Activated CD4-positive, alpha-beta T cell treated with anti-CD3 and anti-CD28 coated beads, Interleukin-2, amount 50 U/mL, for 1 hour (primary cell): ENCODE measurements at regions not wholly inside any gene's neighbourhood (a gene's known extent, or its start where the extent isn't known, plus 50 kb on each side); places are given as distances from the start of the nearest gene placed in this dataset.
"Not testable (repeated sequence)": the region's sequence is repeated elsewhere in the genome, so short reads cannot be mapped to it uniquely, and the experiment has no call there.

Experiments
- DNase-seq: peaks from one replicate; pipeline ENCODE4 v3.0.0-alpha.2; 2020

DNA sequence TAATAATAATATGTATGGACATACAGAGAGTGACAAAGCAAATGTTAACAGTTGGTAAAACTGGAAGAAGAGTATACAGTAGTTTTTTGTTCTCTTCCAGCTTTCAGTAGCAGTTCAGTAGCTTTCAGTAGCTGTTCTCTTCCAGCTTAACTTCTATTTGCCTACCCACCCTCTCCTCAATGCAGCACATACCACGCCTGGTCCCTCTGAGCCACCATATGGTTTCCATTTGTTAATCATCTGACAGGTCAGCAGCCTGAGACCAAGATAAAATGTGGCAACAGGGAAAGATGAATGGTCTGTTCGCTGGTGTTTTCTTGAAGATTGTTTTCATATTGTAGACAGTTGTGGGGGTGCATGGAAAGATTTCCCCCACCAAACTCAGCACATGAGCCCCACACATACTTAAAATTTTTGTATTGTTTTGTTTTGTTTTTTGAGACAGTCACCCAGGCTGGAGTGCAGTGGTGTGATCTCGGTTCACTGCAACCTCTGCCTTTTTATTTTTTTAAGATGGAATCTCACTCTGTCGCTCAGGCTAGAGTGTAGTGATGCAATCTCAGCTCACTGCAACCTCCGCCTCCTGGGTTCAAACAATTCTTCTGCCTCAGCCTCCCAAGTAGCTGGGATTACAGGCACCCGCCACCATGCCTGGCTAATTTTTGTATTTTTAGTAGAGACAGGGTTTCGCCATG, 56.8 kb downstream of the ATP6V0E2 start:
- not testable (repeated sequence) for DNase-seq

DNA sequence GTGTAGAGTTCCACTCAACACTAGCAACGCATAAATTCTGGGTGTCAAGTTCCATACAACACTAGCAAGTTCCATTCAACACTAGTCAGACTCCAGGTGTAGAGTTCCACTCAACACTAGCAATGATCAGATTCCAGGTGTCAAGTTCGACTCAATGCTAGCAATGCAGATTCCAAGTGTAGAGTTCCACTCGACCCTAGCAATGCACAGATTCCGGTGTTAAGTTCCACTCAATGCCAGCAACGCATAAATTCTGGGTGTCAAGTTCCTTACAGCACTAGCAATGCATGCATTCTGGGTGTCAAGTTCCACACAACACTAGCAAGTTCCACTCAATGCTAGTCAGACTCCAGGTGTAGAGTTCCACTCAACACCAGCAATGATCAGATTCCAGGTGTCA, 60.0 kb downstream of the ATP6V0E2 start:
- DNase-seq: not testable (repeated sequence)

DNA sequence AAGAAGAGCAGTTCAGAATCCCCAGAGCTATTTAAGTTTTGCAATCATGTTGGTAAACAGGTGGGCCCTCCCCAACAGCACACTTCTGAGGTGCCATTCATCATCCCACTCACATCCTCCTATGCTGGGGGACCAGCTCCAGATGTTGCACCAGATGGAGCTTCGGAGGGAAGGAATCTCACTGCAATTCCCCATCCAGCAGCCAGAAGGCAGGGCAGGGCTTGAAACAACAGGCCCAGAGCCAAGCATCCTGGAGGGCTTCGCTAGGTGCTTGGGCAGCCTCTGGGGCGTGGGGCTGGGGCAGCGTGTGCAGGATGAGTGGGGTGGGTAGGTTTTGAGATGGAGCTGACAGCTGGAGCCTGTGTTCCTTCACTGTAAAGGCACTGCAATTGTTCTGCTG, 73.6 kb downstream of the ATP6V0E2 start:
- DNase-seq: not testable (repeated sequence)

DNA sequence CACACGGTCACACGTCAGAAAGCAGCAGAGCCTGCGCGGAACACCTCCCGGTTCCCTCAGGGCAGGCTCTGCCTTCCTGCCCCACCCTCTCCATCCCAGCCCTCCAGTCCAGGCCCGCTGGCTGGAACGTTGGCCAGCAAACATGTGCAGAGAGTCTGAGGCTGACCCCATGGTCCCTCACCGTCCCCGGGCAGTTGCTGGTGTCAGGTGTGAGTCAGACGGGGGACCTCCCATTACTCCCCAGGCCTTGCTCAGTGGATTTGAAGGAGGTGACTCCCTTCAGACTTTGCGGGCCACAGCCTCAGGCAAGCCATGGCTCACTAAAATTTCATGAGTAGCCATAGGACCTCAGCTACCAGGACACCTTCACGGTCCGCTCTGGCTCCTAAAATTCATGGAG, 74.7 kb downstream of the ATP6V0E2 start:
- DNase-seq: not testable (repeated sequence)

DNA sequence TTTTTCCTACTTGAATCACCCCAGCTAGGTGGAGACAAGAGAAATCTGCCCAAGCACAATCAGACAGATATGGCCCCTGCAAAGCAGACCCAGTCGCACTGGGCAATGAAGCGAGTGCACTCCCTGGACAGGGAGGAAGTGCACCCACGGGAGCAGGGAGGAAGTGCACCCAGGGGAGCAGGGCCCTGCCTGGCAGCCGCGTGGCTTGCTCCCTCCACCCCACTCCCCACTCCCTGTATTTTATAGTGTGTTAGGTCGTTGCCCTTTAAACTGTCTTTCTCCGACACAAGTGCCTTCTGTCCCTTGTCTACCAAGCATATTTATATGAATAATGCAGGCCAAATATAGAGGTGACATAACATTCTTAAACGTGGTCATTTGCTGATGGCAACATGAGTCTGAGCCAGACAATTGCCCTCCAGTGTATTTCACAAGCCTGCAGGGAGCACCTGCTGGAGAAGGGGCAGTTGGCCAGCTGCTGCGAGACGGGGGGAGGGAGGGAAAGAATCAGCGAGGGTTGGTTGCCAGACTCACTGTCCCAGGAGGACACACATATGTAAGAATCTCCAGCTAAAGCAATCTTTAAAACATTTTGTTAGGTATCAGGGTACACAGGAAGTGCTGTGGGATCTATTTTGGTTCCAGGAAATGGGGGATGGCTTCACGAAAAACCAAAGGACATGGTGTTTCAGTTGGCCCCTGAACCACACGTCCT, 76.3 kb downstream of the ATP6V0E2 start:
- DNase-seq: not testable (repeated sequence)

DNA sequence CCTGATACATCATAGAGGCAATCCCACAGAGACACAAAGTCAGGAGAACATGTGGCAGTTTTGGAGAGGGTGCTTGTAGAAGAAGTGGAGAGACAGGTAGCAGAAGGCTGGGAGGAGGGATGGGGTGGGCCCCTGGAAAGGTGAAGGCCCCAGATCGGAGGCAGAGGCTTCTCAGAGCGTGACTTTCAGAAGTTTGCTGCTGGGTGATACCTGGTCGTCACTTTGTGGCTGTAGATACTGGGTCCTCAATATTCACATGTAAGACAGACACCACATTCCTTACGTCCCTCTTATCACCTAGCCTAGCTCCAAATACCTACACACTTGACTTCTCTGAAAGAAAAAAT, 76.8 kb downstream of the ATP6V0E2 start:
- not testable (repeated sequence) for DNase-seq

DNA sequence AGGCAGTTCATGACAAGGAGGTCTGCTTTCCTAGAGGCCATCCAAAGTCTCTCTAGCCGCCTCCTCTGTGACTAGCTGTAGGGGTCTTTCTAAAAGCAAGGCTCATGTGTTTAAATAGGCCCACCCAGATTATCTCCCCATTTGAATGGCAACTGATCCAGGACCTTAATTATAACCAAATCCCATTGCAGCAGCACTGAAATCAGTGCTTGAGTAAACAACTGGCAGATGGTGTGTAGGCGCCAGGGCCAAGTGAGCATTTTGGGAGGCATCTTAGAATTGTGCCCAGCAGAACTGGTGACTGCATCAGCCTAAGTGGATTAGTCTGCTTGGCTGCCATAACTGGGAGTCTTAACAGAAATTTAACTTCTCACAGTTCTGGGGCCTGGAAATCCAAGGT, 77.8 kb downstream of the ATP6V0E2 start:
- DNase-seq: not testable (repeated sequence)

DNA sequence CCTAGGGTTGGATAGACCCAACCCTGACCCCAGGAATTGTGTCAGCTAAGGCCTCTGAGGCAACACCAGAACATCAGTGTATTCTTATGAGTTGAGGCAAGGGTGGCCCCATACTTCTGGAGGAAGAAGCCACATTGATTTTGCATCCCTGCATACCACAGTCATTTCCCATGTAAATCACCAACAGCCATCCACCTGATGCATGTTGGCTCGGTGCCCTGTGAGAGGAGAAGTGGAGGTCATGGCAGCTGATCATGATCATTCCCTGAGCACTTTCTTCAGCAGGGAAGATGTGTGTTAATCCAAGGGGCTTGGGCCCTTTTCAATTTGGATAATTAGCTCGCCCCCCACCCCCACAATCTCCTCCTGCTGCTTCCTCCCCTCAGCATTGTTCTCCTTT, 85.1 kb downstream of the ATP6V0E2 start:
- not testable (repeated sequence) for DNase-seq

DNA sequence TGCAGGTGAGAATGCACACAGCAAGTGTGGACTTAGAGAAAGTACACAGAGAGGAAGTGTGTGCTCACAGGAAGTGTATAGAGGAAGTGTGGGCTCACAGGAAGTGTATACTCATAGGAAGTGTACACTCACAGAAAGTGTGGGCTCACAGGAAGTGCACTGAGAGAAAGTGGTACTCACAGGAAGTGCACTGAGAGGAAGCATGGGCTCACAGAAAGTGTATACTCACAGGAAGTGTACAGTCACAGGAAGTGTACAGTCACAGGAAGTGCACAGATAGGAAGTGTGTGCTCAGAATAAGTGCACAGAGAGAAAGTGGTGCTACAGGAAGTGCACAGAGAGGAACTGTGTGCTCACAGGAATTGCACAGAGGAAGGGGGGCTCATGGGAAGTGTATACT, 87.1 kb downstream of the ATP6V0E2 start:
- not testable (repeated sequence) for DNase-seq

DNA sequence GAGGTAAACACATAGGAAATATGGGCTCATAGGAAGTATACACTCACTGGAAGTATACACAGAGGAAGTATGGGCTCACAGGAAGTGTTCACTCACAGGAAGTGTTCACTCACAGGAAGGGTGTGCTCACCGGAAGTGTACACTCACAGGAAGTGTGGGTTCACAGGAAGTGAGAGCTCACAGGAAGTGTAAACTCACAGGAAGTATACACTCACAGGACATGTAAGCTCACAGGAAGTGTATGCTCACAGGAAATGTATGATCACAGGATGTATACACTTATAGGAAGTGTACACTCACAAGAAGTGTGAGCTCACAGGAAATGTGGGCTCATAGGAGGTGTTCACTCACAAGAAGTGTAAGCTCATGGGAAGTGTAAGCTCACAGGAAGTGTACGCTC, 88.1 kb downstream of the ATP6V0E2 start:
- not testable (repeated sequence) for DNase-seq

DNA sequence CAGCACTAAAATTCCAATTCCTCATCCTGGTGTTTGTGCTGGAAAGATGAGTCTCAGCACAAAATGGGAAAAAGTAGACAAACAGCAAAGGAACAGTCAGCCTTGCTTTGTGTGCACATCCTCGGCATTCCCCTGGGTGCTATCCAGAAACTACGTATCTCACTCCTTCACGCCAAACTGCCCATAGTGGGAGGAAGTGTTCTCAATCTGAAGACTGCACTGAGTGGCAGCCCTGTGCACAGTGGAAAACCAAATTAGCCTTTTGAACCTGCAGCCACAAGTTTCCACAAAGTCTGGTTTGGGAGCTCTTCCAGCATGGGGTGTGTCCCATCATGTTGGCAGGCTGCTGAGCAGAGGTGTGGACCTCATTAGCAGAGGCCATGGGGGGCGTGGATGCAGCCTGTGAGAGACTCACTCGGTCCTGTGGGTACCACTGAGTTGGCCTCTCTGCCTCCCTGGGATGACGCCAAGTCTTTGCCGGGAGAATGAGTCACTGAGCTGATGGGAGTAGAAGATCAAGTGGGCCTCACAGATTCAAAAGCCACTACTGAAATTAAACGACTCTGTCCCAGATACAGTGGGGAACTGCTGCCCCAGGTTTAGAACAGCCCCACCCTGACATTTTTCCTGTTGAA, 89.0 kb downstream of the ATP6V0E2 start:
- not testable (repeated sequence) for DNase-seq

DNA sequence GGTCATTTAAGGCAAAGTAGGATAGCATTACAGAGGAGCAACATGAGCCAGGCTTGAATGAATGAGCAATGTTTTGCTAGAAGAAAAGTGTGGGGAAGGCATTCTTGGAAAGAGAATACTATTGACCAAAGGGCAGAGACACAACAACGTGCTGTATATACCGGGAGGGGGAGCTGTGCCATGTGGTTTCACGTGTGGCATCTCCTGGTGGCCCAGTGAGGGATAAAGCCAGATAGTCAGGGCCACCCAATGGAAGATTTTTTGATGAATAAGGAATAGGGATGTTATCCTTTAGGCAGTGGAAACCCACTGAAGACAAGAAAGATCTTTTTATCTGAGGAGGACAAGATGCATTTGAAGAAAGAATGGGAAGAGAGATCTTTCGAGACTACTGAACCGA, 90.2 kb downstream of the ATP6V0E2 start:
- DNase-seq: not testable (repeated sequence)

DNA sequence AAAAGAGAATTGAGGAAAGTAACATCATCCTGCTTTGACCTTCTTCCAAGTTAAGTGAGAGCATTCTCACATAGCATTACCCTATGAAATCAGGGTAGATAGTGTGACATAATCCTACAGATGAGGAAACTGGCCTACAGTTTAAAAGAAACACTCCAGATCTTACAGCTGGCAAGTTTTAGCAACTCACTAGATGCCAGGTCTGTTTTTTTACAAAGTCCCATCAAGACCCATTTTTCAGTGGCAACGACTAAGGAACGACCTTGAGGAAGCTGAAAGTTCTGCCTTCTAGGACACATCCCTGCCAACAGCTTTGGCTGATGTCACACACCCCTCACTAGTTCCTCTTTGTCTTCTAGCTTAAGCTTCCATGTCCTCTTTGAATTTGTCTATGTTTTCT, 92.7 kb downstream of the ATP6V0E2 start:
- DNase-seq: not testable (repeated sequence)

DNA sequence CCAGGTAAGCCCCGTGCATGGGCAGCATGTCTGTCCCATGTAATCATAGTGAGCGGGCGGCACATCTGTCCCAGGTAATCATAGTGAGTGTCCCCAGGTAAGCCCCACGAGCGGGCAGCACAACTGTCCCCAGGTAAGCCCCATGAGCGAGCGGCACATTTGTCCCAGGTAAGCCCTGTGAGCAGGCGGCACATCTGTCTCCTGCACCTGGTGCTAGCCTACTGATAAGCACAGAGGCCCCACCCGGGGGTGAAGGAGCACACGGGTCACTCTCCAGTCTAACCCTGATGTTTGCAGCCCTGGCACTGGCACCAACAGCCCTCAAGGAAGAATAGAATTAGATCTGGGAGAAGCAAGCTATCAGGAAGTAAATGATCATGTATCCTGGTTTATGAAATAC, 99.2 kb downstream of the ATP6V0E2 start:
- DNase-seq: not testable (repeated sequence)

DNA sequence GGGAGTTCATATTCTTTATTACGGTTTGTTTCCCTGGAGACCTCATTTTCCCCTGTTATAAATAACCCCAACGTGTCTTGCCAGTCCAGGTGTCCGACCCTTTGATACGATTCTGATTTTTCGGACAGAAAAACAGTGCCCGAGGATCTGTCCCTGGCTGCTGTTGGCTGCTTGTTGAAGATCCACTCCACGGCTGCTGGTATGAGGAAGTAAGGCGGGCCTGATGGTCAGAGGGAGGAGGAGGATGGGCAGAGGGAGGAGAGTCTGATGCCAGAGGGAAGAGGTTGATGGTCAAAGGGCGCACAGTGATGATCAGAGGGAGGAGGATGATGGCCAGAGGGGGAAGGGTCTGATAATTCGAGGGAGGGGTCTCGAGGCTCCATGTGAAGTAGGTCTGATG, 99.9 kb downstream of the ATP6V0E2 start:
- not testable (repeated sequence) for DNase-seq

DNA sequence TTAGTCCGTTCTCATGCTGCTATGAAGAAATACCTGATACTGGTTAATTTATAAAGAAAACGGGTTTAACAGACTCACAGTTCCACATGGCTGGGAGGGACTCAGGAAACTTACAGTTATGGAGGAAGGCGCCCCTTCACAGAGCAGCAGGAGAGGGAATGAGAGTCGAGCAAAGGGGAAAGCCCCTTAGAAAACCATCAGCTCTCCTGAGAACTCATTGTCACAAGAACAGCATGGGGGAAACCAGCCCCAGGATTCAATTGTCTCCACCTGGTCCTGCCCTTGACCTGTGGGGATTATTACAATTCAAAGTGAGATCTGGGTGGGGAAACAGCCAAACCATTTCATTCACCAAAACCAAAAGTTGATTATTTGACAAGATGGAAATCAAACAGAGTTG, 101.8 kb downstream of the ATP6V0E2 start:
- DNase-seq: not testable (repeated sequence)

DNA sequence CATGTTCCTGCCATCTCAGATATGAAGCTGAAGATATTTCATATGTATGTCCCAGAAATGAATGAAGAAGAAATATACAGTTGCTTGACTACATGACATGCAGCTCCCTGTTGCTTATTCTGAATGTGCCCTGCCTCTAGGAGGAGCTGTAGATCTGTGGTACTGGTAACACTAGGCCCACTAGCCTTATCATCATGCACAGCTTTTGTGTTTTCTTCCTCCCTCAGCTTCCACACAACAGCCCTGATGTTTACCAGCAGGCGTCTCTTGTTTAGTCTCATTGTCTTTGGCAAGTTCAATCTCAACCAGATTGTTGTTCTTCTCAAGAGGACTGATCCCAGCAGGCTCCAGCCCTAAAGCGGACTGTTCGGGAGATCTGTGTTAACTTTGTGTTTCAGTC, 104.8 kb downstream of the ATP6V0E2 start:
- DNase-seq: not testable (repeated sequence)

DNA sequence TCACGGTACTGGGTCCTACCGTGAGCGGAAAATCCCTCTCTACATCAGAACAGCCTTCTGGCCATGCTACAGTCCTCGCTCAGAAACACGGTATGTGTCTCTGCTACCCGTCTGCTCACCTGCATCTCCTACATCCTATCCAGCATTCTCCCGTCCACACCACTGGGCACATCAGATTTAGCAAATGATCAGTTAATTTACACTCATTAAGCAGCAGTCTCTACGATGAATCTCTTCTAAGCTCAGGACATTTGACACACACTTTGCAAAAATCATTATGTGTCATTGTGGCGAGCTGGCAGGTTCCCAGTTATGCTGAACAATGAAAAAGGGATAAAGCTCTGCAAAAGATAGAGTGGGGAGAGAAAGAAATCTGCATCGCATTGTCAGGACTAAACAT, 105.2 kb downstream of the ATP6V0E2 start:
- DNase-seq: not testable (repeated sequence)

DNA sequence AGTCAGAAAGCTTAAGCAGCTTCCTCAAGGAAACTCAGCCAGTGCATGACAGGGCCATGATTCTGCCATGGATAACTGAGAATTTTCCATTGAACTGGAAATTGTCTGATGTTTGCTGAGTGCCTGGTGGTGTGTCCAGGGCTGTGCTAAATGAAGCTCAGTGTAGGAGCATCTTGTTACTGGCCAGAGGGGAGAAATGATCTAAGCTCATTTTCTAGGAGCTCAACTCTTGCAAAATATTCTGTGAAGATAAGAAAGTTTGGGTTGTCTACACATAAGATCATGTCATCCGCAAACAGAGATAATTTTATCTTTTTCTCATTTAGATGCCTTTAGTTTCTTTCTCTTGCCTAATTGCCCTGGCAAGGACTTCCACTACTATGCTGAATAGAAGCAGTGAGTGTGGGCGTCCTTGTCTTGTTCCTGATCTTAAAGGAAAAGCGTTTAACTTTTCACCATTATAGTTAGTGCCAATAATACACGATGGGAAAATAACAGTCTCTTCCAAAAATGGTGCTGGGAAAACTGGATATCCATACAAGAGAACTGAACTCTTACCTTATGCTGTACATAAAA, 108.9 kb downstream of the ATP6V0E2 start:
- not testable (repeated sequence) for DNase-seq

DNA sequence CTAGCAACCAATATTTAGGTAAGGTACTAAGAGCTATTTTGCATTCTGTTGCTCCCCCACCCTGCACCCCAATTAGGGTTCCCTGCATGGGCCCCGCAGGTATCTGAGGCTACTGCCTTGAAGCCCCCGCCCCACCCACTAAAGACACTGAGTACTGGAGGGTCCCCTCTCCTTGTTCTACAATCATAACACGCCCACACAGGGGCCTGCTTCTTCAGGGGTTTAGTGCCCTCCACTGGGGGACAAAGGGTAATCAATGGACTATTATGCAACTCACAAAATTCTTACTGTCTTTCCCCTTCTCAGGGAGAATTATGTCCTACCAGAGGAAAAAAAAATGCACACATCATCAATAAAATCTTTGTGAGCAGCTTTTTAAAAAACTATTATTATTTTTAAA, 113.1 kb downstream of the ATP6V0E2 start:
- DNase-seq: not testable (repeated sequence)

DNA sequence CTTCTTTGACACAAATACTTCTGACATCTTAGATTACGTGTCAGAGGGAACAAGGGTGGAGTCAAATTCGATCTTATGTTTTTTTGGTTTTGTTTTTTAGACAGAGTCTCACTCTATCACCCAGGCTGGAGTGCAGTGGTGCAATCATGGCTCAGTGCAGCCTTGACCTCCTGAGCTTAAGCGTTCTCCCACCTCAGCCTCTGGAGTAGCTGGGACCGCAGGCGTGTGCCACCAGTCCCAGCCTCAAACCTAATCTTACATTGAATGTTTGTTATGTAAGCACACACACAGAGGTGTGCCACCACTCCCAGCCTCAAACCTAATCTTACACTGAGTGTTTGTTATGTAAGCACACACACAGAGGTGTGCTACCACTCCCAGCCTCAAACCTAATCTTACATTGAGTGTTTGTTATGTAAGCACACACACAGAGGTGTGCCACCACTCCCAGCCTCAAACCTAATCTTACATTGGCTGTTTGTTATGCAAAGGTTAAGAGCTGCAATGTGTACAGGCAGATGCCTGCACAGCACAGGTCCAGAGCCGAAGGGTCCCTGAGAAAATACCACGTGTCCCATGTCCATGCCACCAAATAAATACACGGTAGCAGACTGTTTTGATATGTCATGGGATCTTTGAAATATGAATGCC, 118.0 kb downstream of the ATP6V0E2 start:
- not testable (repeated sequence) for DNase-seq

DNA sequence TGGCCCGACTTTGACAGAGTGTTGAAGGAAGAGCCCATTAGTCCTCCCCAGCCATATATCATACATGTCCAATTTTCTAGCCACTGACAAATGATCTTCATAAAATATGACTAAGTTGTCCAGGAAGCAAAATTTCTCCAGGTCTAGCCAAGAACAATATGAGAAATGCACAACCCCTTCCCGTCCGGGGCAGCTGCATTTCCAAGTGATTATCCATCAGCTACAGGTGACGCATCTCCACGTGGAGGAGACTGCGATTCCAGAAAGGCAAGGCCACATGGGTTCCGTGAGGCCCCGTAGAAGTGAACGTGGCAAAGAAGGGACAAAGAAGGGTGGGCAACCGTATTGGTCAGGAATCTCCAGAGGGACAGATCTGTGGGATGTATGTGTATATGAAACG, 118.6 kb downstream of the ATP6V0E2 start:
- not testable (repeated sequence) for DNase-seq
